Transverse colon (tissue), 4 donors: ENCODE measurements at regions not wholly inside any gene's neighbourhood (a gene's known extent, or its start where the extent isn't known, plus 50 kb on each side); places are given as distances from the start of the nearest gene placed in this dataset.

Experiments
- CTCF ChIP-seq, 5 experiments: fragments of 200-600 bp in 3 of 5; fragments of 450-650 bp in 2 of 5; sonication (generic) in 3 of 5; IDR thresholded peaks; 1 replicate in 2 of 5; 2 replicates in 3 of 5; pipeline ENCODE4 v1.5.1; 2016 to 2017; ENCODE audit warnings: antibody characterized with exemption in 5 of 5, inconsistent platforms in 3 of 5, mild to moderate bottlenecking in 2 of 5, moderate library complexity in 1 of 5
- EP300 ChIP-seq: sonication (generic); formaldehyde crosslinking; IDR thresholded peaks from one replicate; pipeline ENCODE4 v1.6.1; 2017; ENCODE audit warnings: antibody characterized with exemption, low read depth
- POLR2A ChIP-seq: fragments of 450-650 bp; IDR thresholded peaks from one replicate; pipeline ENCODE4 v1.6.1; 2016; ENCODE audit warnings: antibody characterized with exemption, mild to moderate bottlenecking, moderate library complexity
- POLR2AphosphoS5 ChIP-seq, 3 donors: sonication (generic); formaldehyde crosslinking; IDR thresholded peaks; one replicate each; pipeline ENCODE4 v1.6.1; 2016; ENCODE audit warnings: antibody characterized with exemption in 3 of 3

- TF ChIP-seq CTCF (IDR thresholded peaks at IDR 0.05) (no peak), EP300 (no peak), POLR2A (no peak), POLR2AphosphoS5 (IDR thresholded peaks at IDR 0.05) (no peak)
Measured at GRCh38 chr12:124185971-124186686, 108.8 kb upstream of the RFLNA start.
